ENCODE measurements at regions not wholly inside any gene's neighbourhood (a gene's known extent, or its start where the extent isn't known, plus 50 kb on each side); places are given as distances from the start of the nearest gene placed in this dataset.

DNA sequence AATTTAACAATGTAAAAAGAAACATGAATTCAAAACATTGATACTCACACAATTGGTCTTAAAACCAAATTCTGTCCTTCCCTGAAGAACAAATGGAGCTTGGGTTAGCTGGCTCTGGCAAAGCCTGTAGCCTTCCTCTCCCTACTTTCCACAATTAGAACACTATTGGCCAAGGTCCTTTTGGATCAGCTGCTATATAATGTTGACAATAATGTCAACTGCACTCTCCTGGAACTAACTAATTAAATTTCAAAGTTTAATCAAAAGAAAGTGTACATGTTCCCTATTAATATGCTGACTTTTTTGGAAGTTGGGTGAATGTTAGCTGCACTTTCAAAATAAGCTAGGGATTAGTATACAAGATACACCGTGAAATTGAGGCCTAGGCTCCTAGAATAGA lies 440.1 kb upstream of the NFE2L3 start:
- ChIA-PET CTCF (interaction anchor here (0.6 kb wide), 1 partner anchor 195 kb away, joined by 3 read pairs; no protein-coding TSS in a partner anchor), POLR2A (ENCODE audit: low non-redundant PET) (interaction anchor here (0.6 kb wide), 1 partner anchor 338 kb away, joined by 4 read pairs; no protein-coding TSS in a partner anchor)
- DNase-seq (ENCODE audit: low spot score), result no peak
- H3K27ac ChIP-seq, result no peak overlapping the region
- TF ChIP-seq, protein P1, sequence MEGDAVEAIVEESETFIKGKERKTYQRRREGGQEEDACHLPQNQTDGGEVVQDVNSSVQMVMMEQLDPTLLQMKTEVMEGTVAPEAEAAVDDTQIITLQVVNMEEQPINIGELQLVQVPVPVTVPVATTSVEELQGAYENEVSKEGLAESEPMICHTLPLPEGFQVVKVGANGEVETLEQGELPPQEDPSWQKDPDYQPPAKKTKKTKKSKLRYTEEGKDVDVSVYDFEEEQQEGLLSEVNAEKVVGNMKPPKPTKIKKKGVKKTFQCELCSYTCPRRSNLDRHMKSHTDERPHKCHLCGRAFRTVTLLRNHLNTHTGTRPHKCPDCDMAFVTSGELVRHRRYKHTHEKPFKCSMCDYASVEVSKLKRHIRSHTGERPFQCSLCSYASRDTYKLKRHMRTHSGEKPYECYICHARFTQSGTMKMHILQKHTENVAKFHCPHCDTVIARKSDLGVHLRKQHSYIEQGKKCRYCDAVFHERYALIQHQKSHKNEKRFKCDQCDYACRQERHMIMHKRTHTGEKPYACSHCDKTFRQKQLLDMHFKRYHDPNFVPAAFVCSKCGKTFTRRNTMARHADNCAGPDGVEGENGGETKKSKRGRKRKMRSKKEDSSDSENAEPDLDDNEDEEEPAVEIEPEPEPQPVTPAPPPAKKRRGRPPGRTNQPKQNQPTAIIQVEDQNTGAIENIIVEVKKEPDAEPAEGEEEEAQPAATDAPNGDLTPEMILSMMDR (conservative IDR thresholded peaks at IDR 0.05; ENCODE audit: low read depth), result no peak

DNA sequence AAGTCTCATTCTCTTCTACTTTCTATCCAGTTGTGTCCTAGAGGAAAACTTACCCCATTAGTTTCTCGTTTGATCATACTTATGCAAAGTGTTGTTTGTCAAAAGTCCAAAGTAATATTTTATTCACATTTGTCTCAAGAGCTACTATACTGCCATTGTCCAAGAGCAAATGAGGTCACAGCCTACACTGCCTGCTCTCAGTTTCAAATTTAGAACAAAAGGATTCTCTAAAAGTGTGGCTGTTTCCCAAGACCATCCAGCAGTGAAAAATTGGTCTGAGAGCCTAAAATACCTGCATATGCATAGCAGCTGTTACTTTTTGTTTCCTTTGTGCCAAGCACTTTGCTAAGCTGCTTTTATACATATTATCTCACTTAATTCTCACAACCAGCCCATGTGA lies 439.5 kb upstream of the NFE2L3 start:
- ChIA-PET CTCF (interaction anchor here (0.6 kb wide), 2 partner anchors 196 to 1429 kb away, joined by 3 to 4 read pairs; no protein-coding TSS in a partner anchor), POLR2A (ENCODE audit: low non-redundant PET) (no interaction called here)
- no peak overlapping the region for H3K27ac ChIP-seq
- TF ChIP-seq, protein P1 (conservative IDR thresholded peaks at IDR 0.05; ENCODE audit: low read depth), result no peak
- DNase-seq (ENCODE audit: low spot score), result no peak

DNA sequence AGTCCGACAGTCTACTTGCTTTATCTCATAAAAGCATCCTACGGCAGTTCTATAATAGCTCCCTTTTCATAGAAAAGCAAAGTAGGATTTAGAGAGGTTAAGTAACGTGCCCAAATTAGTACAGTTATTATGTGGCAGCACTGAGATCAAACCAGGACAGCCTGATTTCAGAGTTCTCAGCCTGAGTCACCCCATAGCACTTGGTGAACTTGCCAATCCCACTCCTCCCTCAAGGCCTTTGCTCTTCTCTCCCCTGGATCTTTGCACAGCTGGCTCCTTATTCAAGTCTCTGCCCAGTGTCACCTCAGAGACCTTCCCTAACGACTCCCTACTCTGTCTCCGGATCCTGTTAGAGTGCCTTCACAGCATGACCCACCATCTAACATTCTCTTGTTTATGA lies 438.0 kb upstream of the NFE2L3 start:
- DNase-seq (ENCODE audit: low spot score), result no peak
- CTCF ChIA-PET, result interaction anchor here (0.6 to 0.7 kb wide), 3 partner anchors 45 to 1222 kb away, joined by 3 to 4 read pairs (median 4); no protein-coding TSS in a partner anchor
- POLR2A ChIA-PET (ENCODE audit: low non-redundant PET), result no interaction called here
- TF ChIP-seq, protein P1 (conservative IDR thresholded peaks at IDR 0.05; ENCODE audit: low read depth), result no peak
- H3K27ac ChIP-seq, result no peak overlapping the region

DNA sequence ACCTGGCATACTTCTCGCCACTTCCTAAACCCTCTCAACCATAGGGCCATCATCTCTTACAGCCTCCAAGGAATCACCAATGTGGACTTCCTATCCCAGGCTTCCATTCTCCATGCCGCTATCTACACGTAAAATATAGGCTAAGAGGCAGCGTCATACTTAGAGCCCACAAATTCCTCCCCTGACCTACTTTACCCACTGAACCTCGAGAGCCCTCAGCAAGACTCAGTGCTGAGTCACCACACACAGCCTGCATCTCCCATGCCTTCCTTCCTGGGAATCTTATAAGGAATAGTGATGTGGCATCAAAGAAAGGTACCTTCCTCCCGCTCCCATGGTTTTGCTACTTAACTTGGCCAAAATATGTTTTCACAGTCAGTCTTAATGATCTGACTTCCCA lies 435.6 kb upstream of the NFE2L3 start:
- H3K27ac ChIP-seq, result no peak overlapping the region
- ChIA-PET POLR2A (ENCODE audit: low non-redundant PET) (no interaction called here), CTCF (no interaction called here)
- DNase-seq (ENCODE audit: low spot score), result no peak
- TF ChIP-seq, protein P1 (conservative IDR thresholded peaks at IDR 0.05; ENCODE audit: low read depth), result no peak

DNA sequence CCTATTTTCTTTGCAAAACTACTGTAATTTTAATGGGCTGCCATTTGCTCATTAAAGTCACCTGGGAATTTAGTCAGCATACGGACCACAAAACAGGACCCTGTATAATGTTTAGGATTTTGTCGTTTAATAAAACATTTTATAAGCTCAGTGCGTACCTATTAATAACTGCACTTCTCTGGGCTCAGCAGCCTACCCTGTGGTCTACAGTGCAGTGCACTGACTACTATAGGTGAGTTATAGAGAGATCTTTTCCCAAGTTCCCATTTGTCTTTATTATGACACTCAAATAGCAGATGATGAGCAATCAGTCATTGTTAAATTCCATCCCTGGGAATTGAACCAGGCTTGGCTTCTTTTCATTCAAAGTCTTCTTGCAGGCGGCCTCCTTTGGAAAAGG lies 433.4 kb upstream of the NFE2L3 start:
- TF ChIP-seq, protein P1 (conservative IDR thresholded peaks at IDR 0.05; ENCODE audit: low read depth), result no peak
- no peak for DNase-seq (ENCODE audit: low spot score)
- POLR2A ChIA-PET (ENCODE audit: low non-redundant PET), result no interaction called here
- H3K27ac ChIP-seq, result no peak overlapping the region
- CTCF ChIA-PET, result interaction anchor here (0.8 kb wide), 1 partner anchor 133 kb away, joined by 4 read pairs; no protein-coding TSS in a partner anchor

DNA sequence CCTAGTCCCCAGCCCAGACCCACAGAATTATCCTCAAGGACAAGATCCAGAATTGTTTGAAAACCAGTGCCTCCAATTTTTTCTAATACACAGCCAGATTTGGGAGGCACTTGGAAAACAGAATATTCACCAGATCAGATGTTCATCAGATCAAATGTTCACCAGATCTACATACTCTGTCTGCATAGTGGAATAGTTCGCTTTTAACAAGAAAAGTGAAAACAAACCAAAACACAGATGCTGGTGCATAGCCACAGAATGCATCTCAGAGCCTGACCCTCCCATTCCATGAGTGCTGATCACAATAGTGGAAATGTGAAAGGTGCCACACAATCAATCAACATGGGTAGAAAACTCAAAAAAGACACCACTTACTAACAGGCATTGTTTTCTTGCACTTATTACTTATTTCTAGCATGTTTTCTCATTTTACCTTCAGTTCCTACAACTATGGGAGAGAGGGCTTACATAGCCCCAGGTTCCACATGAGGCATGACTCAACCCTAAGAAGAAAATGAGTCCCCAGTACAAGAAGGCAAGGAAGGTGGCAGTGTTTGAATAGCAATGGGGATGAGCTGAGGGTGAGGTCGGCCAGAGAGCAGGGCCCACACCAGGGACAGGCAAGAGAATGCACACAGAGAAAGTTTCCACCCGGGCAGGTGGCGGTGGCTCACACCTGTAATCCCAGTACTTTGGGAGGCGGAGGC lies 432.7 kb upstream of the NFE2L3 start:
- no peak overlapping the region for H3K27ac ChIP-seq
- ChIA-PET POLR2A (ENCODE audit: low non-redundant PET) (no interaction called here), CTCF (interaction anchor here (0.7 kb wide), 2 partner anchors 32 to 459 kb away, joined by 3 read pairs; no protein-coding TSS in a partner anchor)
- TF ChIP-seq, protein P1 (conservative IDR thresholded peaks at IDR 0.05; ENCODE audit: low read depth), result no peak
- DNase-seq (ENCODE audit: low spot score), result no peak

All from RWPE1 (cell line).